GM06990 (cell line): ENCODE measurements at regions not wholly inside any gene's neighbourhood (a gene's known extent, or its start where the extent isn't known, plus 50 kb on each side); places are given as distances from the start of the nearest gene placed in this dataset.

Source experiments
- DNase-seq: peaks from one replicate; pipeline ENCODE4 v3.0.0-alpha.2; 2011; ENCODE audit not compliant: insufficient read length; ENCODE audit errors: extremely low read depth
- H3K27me3 ChIP-seq: replicated peaks from 2 replicates; pipeline ENCODE4 v1.6.0; 2011; ENCODE audit warnings: low read length; ENCODE audit not compliant: control insufficient read depth, insufficient read depth
- H3K36me3 ChIP-seq: 2 replicates; pipeline ENCODE4 v1.5.1; 2011; ENCODE audit warnings: low read length; ENCODE audit not compliant: control insufficient read depth, insufficient read depth
- H3K4me3 ChIP-seq: replicated peaks from 2 replicates; pipeline ENCODE4 v1.5.1; 2011; ENCODE audit warnings: low read depth, mild to moderate bottlenecking, control low read depth, low read length
- TF ChIP-seq, protein P1 (sequence below): IDR thresholded peaks from 2 replicates; pipeline ENCODE4 v1.5.1; 2011; ENCODE audit warnings: low read length, control low read depth, mild to moderate bottlenecking, inconsistent platforms; ENCODE audit not compliant: insufficient read depth, poor library complexity, severe bottlenecking

DNA sequence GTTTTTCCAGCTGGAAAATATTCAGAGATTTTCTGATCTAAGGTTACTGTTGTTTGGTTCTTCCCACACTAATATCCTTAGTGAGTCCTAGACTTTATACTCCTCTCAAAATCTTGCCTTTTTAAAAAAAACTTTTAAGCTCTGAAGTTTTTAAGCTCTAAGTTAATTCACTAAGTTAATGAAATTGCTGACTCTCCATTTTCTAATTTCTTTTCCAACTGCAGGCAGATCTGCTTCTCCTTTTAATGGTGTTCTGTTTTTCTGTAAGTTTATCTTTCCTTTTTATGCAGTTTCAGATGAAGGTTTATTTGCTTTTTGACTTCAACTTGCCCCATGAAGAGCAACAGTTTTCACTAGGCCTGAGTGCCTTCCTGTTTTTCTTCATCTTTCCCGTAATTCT is 125.8 kb upstream of the ARHGAP42 start:
- no peak overlapping the region for H3K4me3 ChIP-seq
- TF ChIP-seq, protein P1, sequence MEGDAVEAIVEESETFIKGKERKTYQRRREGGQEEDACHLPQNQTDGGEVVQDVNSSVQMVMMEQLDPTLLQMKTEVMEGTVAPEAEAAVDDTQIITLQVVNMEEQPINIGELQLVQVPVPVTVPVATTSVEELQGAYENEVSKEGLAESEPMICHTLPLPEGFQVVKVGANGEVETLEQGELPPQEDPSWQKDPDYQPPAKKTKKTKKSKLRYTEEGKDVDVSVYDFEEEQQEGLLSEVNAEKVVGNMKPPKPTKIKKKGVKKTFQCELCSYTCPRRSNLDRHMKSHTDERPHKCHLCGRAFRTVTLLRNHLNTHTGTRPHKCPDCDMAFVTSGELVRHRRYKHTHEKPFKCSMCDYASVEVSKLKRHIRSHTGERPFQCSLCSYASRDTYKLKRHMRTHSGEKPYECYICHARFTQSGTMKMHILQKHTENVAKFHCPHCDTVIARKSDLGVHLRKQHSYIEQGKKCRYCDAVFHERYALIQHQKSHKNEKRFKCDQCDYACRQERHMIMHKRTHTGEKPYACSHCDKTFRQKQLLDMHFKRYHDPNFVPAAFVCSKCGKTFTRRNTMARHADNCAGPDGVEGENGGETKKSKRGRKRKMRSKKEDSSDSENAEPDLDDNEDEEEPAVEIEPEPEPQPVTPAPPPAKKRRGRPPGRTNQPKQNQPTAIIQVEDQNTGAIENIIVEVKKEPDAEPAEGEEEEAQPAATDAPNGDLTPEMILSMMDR: no peak
- no peaks in the 10 kb centered on the region for H3K27me3 ChIP-seq
- no peak for DNase-seq
- H3K36me3 ChIP-seq: no peaks in the 10 kb centered on the region

DNA sequence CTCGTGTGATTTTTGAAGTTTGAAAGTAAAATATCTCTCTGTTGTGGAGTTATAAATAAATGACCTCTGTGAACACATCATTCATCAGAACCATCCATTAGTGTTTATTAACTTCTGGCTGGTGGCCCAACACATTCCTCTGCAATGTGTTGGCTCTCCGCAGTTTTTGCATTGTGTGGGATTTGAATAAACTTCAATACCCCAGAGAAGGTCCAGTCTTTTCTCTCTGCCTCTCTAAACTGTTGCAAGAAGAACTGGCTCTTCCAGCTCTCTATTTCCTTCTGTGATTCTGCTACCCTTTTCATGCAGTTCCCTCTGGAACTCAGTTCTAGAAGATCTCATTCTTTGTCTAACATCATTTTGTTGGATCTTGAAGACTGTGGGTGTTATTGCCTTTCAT is 125.0 kb upstream of the ARHGAP42 start:
- Histone ChIP-seq H3K36me3 (no peaks in the 10 kb centered on the region), H3K4me3 (no peak overlapping the region), H3K27me3 (no peaks in the 10 kb centered on the region)
- TF ChIP-seq, protein P1: no peak
- no peak for DNase-seq

DNA sequence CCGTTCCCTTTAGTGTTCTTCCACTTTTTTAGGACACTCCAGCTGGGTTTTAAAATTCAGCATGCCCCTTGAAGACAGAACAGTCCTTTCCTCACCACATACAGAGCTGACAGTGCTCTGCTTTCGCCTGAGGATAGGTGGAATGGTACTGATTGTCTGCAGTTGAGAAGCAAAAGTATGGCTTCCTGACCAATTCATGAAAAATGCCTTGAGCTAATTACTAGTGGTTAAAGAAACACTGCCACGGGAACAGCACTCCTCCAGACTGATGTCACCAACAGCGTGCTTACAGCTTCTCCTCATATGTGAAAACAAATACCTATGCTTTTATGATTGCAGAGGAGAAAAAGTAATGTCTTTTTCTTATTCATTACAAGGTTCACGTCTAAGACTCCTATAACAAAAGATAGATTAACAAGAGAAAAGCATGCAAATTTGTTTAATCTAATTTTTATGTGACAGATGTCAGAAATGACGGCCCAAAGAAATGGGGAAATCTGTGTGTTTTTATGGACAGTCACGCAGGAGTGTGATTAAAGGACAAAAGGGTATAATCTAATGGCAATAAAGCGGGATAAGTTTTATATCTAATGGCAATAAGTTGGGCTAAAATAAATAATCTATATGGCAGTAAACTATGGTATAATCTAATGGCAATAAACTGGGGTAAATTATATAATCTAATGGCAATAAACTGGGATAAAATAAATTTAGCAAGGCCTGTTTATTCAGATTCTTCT is 123.4 kb upstream of the ARHGAP42 start:
- no peaks in the 10 kb centered on the region for H3K27me3 ChIP-seq
- H3K4me3 ChIP-seq: no peak overlapping the region
- H3K36me3 ChIP-seq: no peaks in the 10 kb centered on the region
- DNase-seq: no peak
- TF ChIP-seq, protein P1: no peak

DNA sequence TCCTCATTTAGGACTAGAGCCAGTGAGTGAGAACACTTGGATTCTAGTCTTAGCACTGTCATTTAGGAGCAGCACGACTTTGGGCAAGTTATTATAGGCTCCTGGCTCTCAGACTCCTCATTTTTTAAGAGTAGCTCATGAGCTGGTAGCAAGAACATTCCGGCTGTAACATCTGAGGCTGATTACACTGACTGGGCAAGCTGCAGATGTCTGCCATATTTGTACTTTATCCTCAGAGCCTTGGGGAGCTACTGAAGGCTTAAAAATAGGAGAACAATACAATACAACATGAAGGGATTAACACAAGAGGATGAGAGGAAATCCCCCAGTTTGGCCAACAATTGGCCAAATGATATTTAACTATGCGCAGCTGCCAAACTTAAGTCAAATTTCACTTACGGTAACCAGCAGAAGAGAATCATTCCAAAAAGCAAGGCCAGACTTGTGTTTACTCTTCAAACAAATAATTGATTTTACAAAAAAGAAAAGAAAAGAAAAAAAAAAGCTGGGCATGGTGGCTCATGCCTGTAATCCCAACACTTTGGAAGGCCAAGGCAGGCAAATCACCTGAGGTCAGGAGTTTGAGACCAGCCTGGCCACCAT is 113.1 kb upstream of the ARHGAP42 start:
- H3K36me3 ChIP-seq: no peaks in the 10 kb centered on the region
- no peak for DNase-seq
- TF ChIP-seq, protein P1: no peak
- H3K4me3 ChIP-seq: no peak overlapping the region
- no peaks in the 10 kb centered on the region; the same call in 1 of the 2 replicates for H3K27me3 ChIP-seq

DNA sequence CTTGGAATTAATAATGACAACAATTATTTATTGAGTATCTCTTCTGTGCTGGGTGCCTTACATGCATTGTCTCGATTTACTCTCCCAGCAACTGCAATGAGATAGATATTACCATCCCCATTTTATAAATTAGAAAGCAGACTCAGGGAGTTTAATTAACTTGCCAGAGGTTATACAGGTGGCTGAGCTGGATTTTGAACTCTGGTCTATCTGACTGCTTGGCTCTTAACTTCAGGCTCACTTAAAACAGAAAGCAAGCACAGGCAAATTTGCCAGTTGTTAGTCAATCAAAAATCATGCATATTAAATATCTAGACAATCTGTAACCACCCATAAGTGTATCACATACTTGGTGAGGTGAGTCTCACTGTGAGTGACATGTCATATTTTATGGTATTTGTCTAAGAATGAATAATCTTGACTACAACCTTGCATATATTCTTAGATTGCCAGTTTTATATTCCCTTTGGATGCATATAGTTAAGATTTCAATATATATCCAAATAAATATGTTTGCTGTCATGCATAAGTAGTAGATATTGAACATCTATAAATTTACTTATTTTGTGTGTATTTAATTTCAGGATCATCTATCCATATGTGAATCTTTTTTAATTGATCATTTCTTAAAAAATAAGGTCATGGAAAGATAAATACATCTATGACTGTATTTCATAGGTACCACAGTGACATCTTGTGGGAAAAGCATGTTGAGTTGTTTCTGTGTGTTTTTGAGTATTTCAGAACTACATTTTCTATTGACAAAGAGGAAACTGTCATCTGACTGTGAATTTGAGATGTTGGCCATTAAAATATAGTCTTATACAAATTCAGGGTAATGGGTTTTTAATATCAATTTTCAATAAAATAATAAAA is 112.0 kb upstream of the ARHGAP42 start:
- no peak overlapping the region for H3K4me3 ChIP-seq
- H3K27me3 ChIP-seq: no peaks in the 10 kb centered on the region; the same call in 1 of the 2 replicates
- TF ChIP-seq, protein P1: no peak
- no peak for DNase-seq
- no peaks in the 10 kb centered on the region for H3K36me3 ChIP-seq
